ENCODE measurements at regions not wholly inside any gene's neighbourhood (a gene's known extent, or its start where the extent isn't known, plus 50 kb on each side); places are given as distances from the start of the nearest gene placed in this dataset.

- H3K4me3 ChIP-seq (ENCODE audit: low read depth, low read length) = no peak overlapping the region
- TF ChIP-seq CTCF (IDR thresholded peaks at IDR 0.05; ENCODE audit: borderline replicate concordance, insufficient read depth, low read depth, low read length) = no peak
These were observed 176.1 kb upstream of the FRMD4B start for GRCh38 chr3:69562020-69562419.

- no peak for TF ChIP-seq CTCF (IDR thresholded peaks at IDR 0.05; ENCODE audit: borderline replicate concordance, insufficient read depth, low read depth, low read length)
- H3K4me3 ChIP-seq (ENCODE audit: low read depth, low read length) = no peak overlapping the region
These were observed 174.9 kb upstream of the FRMD4B start for GRCh38 chr3:69560818-69561217.

GRCh38 chr3:69560116-69560515 is 174.2 kb upstream of the FRMD4B start:
- TF ChIP-seq CTCF (IDR thresholded peaks at IDR 0.05; ENCODE audit: borderline replicate concordance, insufficient read depth, low read depth, low read length) = no peak
- H3K4me3 ChIP-seq (ENCODE audit: low read depth, low read length) = no peak overlapping the region

- no peak for TF ChIP-seq CTCF (IDR thresholded peaks at IDR 0.05; ENCODE audit: borderline replicate concordance, insufficient read depth, low read depth, low read length)
- no peak overlapping the region for H3K4me3 ChIP-seq (ENCODE audit: low read depth, low read length)
These were observed 173.0 kb upstream of the FRMD4B start for GRCh38 chr3:69558912-69559311.

GRCh38 chr3:69554576-69554975 is 168.7 kb upstream of the FRMD4B start:
- no peak for TF ChIP-seq CTCF (IDR thresholded peaks at IDR 0.05; ENCODE audit: borderline replicate concordance, insufficient read depth, low read depth, low read length)
- H3K4me3 ChIP-seq (ENCODE audit: low read depth, low read length) = no peak overlapping the region

GRCh38 chr3:69553888-69554287 is 168.0 kb upstream of the FRMD4B start:
- no peak overlapping the region for H3K4me3 ChIP-seq (ENCODE audit: low read depth, low read length)
- no peak for TF ChIP-seq CTCF (IDR thresholded peaks at IDR 0.05; ENCODE audit: borderline replicate concordance, insufficient read depth, low read depth, low read length)

- no peak overlapping the region for H3K4me3 ChIP-seq (ENCODE audit: low read depth, low read length)
- TF ChIP-seq CTCF (IDR thresholded peaks at IDR 0.05; ENCODE audit: borderline replicate concordance, insufficient read depth, low read depth, low read length) = no peak
These were observed 161.6 kb upstream of the FRMD4B start for GRCh38 chr3:69547461-69547880.

All from GM12875 (cell line).